ENCODE measurements at regions not wholly inside any gene's neighbourhood (a gene's known extent, or its start where the extent isn't known, plus 50 kb on each side); places are given as distances from the start of the nearest gene placed in this dataset.

- TF ChIP-seq CTCF (optimal IDR thresholded peaks at IDR 0.05 in 1 of 3, IDR thresholded peaks at IDR 0.05 in 1 of 3, conservative IDR thresholded peaks at IDR 0.05 in 1 of 3; ENCODE audit: extremely low read depth in 1 of 3, insufficient read depth in 2 of 3, low read length in 3 of 3), result no peak
- no peak for TF ChIP-seq EZH2 (IDR thresholded peaks at IDR 0.05; ENCODE audit: low read length)
Measured at GRCh38 chr3:11698326-11699082, 54.8 kb upstream of the VGLL4 start.

Data from keratinocyte (primary cell).